Caco-2 (cell line): ENCODE measurements at regions not wholly inside any gene's neighbourhood (a gene's known extent, or its start where the extent isn't known, plus 50 kb on each side); places are given as distances from the start of the nearest gene placed in this dataset.
A peak's percentile ranks its signal among the peaks of the same experiment; 100 is the strongest.
"Not testable (repeated sequence)": the region's sequence is repeated elsewhere in the genome, so short reads cannot be mapped to it uniquely, and the experiment has no call there.

Experiments used
- BruUV-seq: library from RNA; stranded (reverse); fragments of 400-500 nt; replicated peaks from 2 replicates; lab custom pipeline; 2021; lab: Mats Ljungman, UMichigan
- CTCF ChIA-PET: fragments of 300-600 bp; sonication (Branson Sonifier 250); formaldehyde crosslinking; loops from one replicate; lab custom pipeline; 2022; ENCODE audit warnings: antibody characterized with exemption; lab: Charles Lee
- POLR2A ChIA-PET: fragments of 300-600 bp; sonication (Branson Sonifier 250); formaldehyde crosslinking; loops from one replicate; lab custom pipeline; 2022; ENCODE audit warnings: antibody characterized with exemption; lab: Charles Lee
- DNase-seq, 2 experiments: peaks; one replicate each; pipeline versions ENCODE4 v3.0.0 to v3.0.0-alpha.2; 2020 to 2022
- H3K27me3 ChIP-seq: replicated peaks from 2 replicates; pipeline ENCODE4 v1.6.0; 2011; ENCODE audit warnings: low read length; ENCODE audit not compliant: control insufficient read depth, insufficient read depth
- H3K36me3 ChIP-seq: 2 replicates; pipeline ENCODE4 v1.5.1; 2011; ENCODE audit warnings: low read length; ENCODE audit not compliant: control insufficient read depth, insufficient read depth
- H3K4me1 ChIP-seq: fragments of 250-450 bp; sonication (Bioruptor Pico); 2 replicates; pipeline ENCODE4 v1.5.1; 2020; ENCODE audit warnings: mild to moderate bottlenecking
- H3K4me3 ChIP-seq: 2 replicates; pipeline ENCODE4 v1.5.1; 2011; ENCODE audit warnings: low read depth, mild to moderate bottlenecking, control low read depth, low read length
- H3K9me3 ChIP-seq: fragments of 250-450 bp; sonication (Bioruptor Pico); 2 replicates; pipeline ENCODE4 v1.5.1; 2020; ENCODE audit warnings: mild to moderate bottlenecking, moderate library complexity
- H3K27ac Mint-ChIP-seq: one replicate; pipeline ENCODE4 v1.8.0; 2022; ENCODE audit warnings: mixed read lengths; ENCODE audit not compliant: unreplicated experiment
- H3K27me3 Mint-ChIP-seq: one replicate; pipeline ENCODE4 v1.8.0; 2022; ENCODE audit warnings: mixed read lengths; ENCODE audit not compliant: insufficient read depth, unreplicated experiment
- H3K36me3 Mint-ChIP-seq: one replicate; pipeline ENCODE4 v1.8.0; 2022; ENCODE audit warnings: mild to moderate bottlenecking, mixed read lengths; ENCODE audit not compliant: insufficient read depth, unreplicated experiment
- H3K4me1 Mint-ChIP-seq: one replicate; pipeline ENCODE4 v1.8.0; 2022; ENCODE audit warnings: low read depth, mixed read lengths; ENCODE audit not compliant: unreplicated experiment
- H3K4me3 Mint-ChIP-seq: one replicate; pipeline ENCODE4 v1.8.0; 2022; ENCODE audit warnings: mild to moderate bottlenecking, moderate library complexity, mixed read lengths; ENCODE audit not compliant: unreplicated experiment
- H3K9me3 Mint-ChIP-seq: one replicate; pipeline ENCODE4 v1.8.0; 2022; ENCODE audit warnings: mixed read lengths; ENCODE audit not compliant: unreplicated experiment
- intact Hi-C: fragments of 100-400 bp; cut with micrococcal nuclease; formaldehyde crosslinking; loops from one replicate; pipeline ENCODE4 v1.10.0; 2022; ENCODE audit not compliant: unreplicated experiment

- BruUV-seq, H3K9me3 Mint-ChIP-seq, intact Hi-C loops: not testable (repeated sequence)
Observed at GRCh38 chr20:30310385-30310784, 947.1 kb upstream of the DEFB115 start.

DNA sequence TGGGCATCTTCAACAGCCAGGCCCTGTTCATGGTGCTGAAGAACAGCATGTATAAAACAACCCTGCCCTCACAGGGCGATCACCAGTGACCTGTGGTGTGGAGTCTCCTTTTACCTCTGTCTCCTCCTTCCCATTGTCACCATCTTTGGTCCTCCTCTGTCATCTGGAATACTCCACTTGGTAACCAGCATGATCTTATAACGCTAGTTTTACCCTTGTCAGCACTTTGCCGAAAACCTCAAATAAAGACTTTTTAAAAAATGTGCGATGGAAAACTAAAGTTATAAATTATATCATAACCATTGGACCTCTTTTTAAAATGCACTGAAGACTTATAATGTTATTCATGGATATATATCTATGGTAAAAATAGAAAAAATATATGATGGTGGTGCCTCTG is 945.2 kb upstream of the DEFB115 start:
- H3K27ac Mint-ChIP-seq, DNase-seq, intact Hi-C loops, H3K27me3 ChIP-seq, BruUV-seq, CTCF ChIA-PET, H3K4me1 Mint-ChIP-seq, POLR2A ChIA-PET, H3K36me3 ChIP-seq, H3K9me3 ChIP-seq, H3K4me3 ChIP-seq, H3K27me3 Mint-ChIP-seq, H3K9me3 Mint-ChIP-seq, H3K36me3 Mint-ChIP-seq, H3K4me3 Mint-ChIP-seq: not testable (repeated sequence)
- peaks cover 11% of the 10 kb centered on the region for H3K4me1 ChIP-seq

More at GRCh38 chr20:30310385-30310784, 947.1 kb upstream of the DEFB115 start:
- DNase-seq, H3K27me3 Mint-ChIP-seq, H3K27me3 ChIP-seq, H3K4me3 ChIP-seq, POLR2A ChIA-PET, H3K27ac Mint-ChIP-seq, H3K9me3 ChIP-seq, H3K4me3 Mint-ChIP-seq, H3K36me3 ChIP-seq, H3K4me1 Mint-ChIP-seq, H3K36me3 Mint-ChIP-seq, CTCF ChIA-PET: not testable (repeated sequence)
- peaks cover 11% of the 10 kb centered on the region for H3K4me1 ChIP-seq

DNA sequence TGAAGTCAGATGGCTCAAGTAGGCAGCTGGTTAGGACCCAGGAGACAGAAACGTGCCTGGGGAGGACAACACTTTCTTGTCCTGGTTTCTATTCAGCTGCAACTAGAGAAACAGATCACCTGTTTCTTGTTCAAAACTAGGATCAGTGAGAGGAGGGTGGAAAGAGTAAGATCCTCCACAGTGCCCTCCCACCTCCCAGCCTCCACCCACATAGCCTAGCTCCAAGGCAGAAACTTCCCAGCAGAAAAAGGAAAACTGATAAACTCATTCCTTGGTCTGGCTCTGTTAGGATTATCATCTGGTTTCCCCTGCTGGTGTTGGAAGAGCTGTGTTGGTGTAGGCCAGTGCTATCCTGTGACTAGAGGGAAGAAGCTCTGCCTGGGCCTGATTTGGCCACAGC is 943.8 kb upstream of the DEFB115 start:
- H3K4me1 ChIP-seq, result peaks cover 11% of the 10 kb centered on the region
- H3K36me3 ChIP-seq, CTCF ChIA-PET, H3K4me1 Mint-ChIP-seq, DNase-seq, H3K9me3 ChIP-seq, H3K4me3 Mint-ChIP-seq, H3K9me3 Mint-ChIP-seq, POLR2A ChIA-PET, H3K27me3 Mint-ChIP-seq, H3K4me3 ChIP-seq, BruUV-seq, H3K36me3 Mint-ChIP-seq, H3K27ac Mint-ChIP-seq, intact Hi-C loops, H3K27me3 ChIP-seq: not testable (repeated sequence)

- H3K36me3 Mint-ChIP-seq, DNase-seq, intact Hi-C loops, H3K27ac Mint-ChIP-seq, H3K4me1 ChIP-seq, H3K4me3 Mint-ChIP-seq, H3K36me3 ChIP-seq, BruUV-seq, H3K9me3 Mint-ChIP-seq, H3K27me3 ChIP-seq, POLR2A ChIA-PET, H3K4me3 ChIP-seq, H3K27me3 Mint-ChIP-seq, CTCF ChIA-PET, H3K9me3 ChIP-seq, H3K4me1 Mint-ChIP-seq: not testable (repeated sequence)
Observed at GRCh38 chr20:30316063-30316462, 941.4 kb upstream of the DEFB115 start.

DNA sequence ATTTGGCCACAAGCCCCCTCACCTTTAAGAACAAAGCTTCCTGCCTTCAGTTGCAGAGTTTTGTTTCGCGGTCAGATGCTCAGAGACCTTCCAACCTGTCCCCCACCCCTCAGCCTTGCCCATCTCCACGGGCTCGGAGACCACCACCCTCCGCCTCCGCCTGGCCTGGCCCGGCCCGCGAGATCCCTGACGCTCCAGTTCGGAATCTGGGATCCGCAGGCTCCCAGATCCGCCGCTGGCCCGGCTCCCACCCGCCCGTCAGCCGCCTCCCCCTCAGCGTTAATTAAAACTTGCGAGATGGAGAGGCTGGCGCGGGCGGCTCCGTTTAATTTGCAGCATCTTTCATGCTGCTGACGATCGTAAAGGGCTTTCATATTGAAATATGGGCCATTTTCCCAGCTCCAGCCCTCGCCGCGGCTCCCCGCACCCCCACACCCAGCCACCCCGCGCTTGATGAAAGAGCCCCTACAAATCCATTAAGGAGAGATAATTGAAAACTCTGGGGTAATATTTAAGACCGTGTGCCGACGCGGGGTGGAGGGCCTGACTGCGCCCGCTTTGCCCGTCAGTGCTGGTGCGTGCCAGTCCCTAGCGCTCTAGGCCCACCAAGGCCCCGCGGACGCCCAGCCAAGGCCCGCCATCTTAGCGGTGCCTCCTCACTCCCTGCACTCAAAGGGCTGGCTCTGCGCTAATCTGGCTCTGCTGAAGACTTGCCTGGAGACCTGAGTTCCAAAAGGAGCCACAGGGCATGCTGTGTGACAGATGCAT is 940.7 kb upstream of the DEFB115 start:
- H3K27me3 Mint-ChIP-seq, POLR2A ChIA-PET, H3K27ac Mint-ChIP-seq, H3K4me1 ChIP-seq, BruUV-seq, H3K36me3 ChIP-seq, H3K27me3 ChIP-seq, H3K9me3 ChIP-seq, H3K4me1 Mint-ChIP-seq, H3K4me3 Mint-ChIP-seq, intact Hi-C loops, H3K36me3 Mint-ChIP-seq, H3K9me3 Mint-ChIP-seq, CTCF ChIA-PET, H3K4me3 ChIP-seq: not testable (repeated sequence)
- peak in 1 of 2 experiments; percentile 17 for DNase-seq

DNA sequence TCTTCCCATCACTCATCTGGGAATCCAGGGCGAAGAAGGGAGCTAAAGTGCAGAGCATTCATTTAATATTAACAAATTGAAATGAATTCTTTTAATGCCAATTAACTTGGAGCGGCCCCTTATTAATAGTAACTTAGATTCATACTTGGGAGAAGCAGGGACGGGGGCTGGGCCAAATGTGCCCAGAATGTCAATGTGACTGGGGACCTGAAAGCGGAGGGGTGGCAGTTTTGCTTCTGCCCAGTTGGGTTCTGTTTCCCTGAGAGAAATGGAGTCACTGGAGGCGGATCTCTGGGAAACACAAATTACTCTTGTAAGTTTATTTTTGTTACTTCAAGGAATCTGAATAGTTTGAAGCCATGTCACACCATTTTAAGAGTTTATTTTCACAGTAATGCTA is 923.7 kb upstream of the DEFB115 start:
- H3K27me3 ChIP-seq, H3K4me1 ChIP-seq, H3K27ac Mint-ChIP-seq, H3K36me3 ChIP-seq, POLR2A ChIA-PET, intact Hi-C loops, H3K27me3 Mint-ChIP-seq, H3K4me1 Mint-ChIP-seq, H3K4me3 ChIP-seq, H3K36me3 Mint-ChIP-seq, CTCF ChIA-PET, H3K9me3 Mint-ChIP-seq, DNase-seq, BruUV-seq, H3K4me3 Mint-ChIP-seq, H3K9me3 ChIP-seq: not testable (repeated sequence)

DNA sequence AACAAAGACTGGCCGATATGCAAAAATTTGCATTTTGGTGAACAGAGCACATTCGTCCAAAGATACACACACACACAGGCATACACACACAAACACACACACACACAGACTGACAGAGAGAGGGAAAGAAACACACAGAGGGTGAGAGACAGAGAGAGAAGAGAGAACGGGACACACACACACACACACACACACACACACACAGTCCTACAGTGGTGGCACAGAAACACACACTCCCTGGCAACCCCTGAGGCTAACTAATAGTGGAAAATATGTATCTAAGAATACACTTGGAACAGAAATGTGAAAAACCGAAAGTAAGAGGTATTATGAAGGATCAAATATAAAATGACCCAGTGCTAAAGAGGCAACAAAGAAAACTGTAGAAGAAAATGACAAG is 919.9 kb upstream of the DEFB115 start:
- intact Hi-C loops, H3K27me3 ChIP-seq, H3K27me3 Mint-ChIP-seq, H3K27ac Mint-ChIP-seq, H3K4me1 ChIP-seq, H3K36me3 Mint-ChIP-seq, BruUV-seq, H3K9me3 ChIP-seq, H3K9me3 Mint-ChIP-seq, POLR2A ChIA-PET, DNase-seq, H3K4me3 ChIP-seq, CTCF ChIA-PET, H3K4me1 Mint-ChIP-seq, H3K36me3 ChIP-seq, H3K4me3 Mint-ChIP-seq: not testable (repeated sequence)
